NOMO-1 treated with DMSO at 0.1 percent for 48 hours (cell line): ENCODE measurements at regions not wholly inside any gene's neighbourhood (a gene's known extent, or its start where the extent isn't known, plus 50 kb on each side); places are given as distances from the start of the nearest gene placed in this dataset.

Experiments used
- DNase-seq: peaks from one replicate; lab custom pipeline; 2025; ENCODE audit not compliant: unreplicated experiment; lab: John Stamatoyannopoulos, UW

GRCh38 chr16:86925067-86925791 lies 346.9 kb downstream of the FOXL1 start:
- peak; percentile 24 for DNase-seq

- DNase-seq: no peak
These were observed 348.1 kb downstream of the FOXL1 start for GRCh38 chr16:86926181-86927094.

- DNase-seq: no peak
These were observed 349.4 kb downstream of the FOXL1 start for GRCh38 chr16:86927699-86928098.

- DNase-seq: no peak
These were observed 350.2 kb downstream of the FOXL1 start for GRCh38 chr16:86928523-86929011.

- no peak for DNase-seq
These were observed 350.9 kb downstream of the FOXL1 start for GRCh38 chr16:86929057-86929871.

- no peak for DNase-seq
These were observed 351.7 kb downstream of the FOXL1 start for GRCh38 chr16:86930001-86930400.

- no peak for DNase-seq
These were observed 352.5 kb downstream of the FOXL1 start for GRCh38 chr16:86930663-86931373.

GRCh38 chr16:86931410-86931941 lies 353.1 kb downstream of the FOXL1 start:
- no peak for DNase-seq

- no peak for DNase-seq
These were observed 354.0 kb downstream of the FOXL1 start for GRCh38 chr16:86932130-86932982.

GRCh38 chr16:86934581-86935375 lies 356.4 kb downstream of the FOXL1 start:
- DNase-seq: no peak

GRCh38 chr16:86939609-86940008 lies 361.3 kb downstream of the FOXL1 start:
- DNase-seq: no peak

- DNase-seq: no peak
These were observed 363.4 kb downstream of the FOXL1 start for GRCh38 chr16:86941731-86942130.

- DNase-seq: no peak
These were observed 364.1 kb downstream of the FOXL1 start for GRCh38 chr16:86942151-86943051.

GRCh38 chr16:86945166-86945900 lies 367.0 kb downstream of the FOXL1 start:
- DNase-seq: no peak

- DNase-seq: no peak
These were observed 368.0 kb downstream of the FOXL1 start for GRCh38 chr16:86946396-86946795.

- no peak for DNase-seq
These were observed 368.6 kb downstream of the FOXL1 start for GRCh38 chr16:86946981-86947380.

GRCh38 chr16:86948046-86948445 lies 369.1 kb downstream of the C16orf95 start:
- DNase-seq: no peak
